ENCODE measurements at regions not wholly inside any gene's neighbourhood (a gene's known extent, or its start where the extent isn't known, plus 50 kb on each side); places are given as distances from the start of the nearest gene placed in this dataset.

GRCh38 chr13:69324090-69324886 is 783.3 kb upstream of the ATXN8OS start:
- TF ChIP-seq CTCF (IDR thresholded peaks at IDR 0.05; ENCODE audit: insufficient read depth, low read length) (no peak), POLR2AphosphoS5 (IDR thresholded peaks at IDR 0.05; ENCODE audit: low read depth) (no peak), GABPA (IDR thresholded peaks at IDR 0.05; ENCODE audit: low read depth) (no peak)
- TF ChIP-seq, protein P1, sequence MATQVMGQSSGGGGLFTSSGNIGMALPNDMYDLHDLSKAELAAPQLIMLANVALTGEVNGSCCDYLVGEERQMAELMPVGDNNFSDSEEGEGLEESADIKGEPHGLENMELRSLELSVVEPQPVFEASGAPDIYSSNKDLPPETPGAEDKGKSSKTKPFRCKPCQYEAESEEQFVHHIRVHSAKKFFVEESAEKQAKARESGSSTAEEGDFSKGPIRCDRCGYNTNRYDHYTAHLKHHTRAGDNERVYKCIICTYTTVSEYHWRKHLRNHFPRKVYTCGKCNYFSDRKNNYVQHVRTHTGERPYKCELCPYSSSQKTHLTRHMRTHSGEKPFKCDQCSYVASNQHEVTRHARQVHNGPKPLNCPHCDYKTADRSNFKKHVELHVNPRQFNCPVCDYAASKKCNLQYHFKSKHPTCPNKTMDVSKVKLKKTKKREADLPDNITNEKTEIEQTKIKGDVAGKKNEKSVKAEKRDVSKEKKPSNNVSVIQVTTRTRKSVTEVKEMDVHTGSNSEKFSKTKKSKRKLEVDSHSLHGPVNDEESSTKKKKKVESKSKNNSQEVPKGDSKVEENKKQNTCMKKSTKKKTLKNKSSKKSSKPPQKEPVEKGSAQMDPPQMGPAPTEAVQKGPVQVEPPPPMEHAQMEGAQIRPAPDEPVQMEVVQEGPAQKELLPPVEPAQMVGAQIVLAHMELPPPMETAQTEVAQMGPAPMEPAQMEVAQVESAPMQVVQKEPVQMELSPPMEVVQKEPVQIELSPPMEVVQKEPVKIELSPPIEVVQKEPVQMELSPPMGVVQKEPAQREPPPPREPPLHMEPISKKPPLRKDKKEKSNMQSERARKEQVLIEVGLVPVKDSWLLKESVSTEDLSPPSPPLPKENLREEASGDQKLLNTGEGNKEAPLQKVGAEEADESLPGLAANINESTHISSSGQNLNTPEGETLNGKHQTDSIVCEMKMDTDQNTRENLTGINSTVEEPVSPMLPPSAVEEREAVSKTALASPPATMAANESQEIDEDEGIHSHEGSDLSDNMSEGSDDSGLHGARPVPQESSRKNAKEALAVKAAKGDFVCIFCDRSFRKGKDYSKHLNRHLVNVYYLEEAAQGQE (IDR thresholded peaks at IDR 0.05; ENCODE audit: insufficient replicate concordance, low read depth): no peak

Data from HL-60 (cell line).